ENCODE measurements at regions not wholly inside any gene's neighbourhood (a gene's known extent, or its start where the extent isn't known, plus 50 kb on each side); places are given as distances from the start of the nearest gene placed in this dataset.

GRCh38 chr13:64531400-64531799, 2698.7 kb downstream of the PCDH9 start:
- no peak for TF ChIP-seq EZH2phosphoT487 (conservative IDR thresholded peaks at IDR 0.05; ENCODE audit: low read length)
- TF ChIP-seq CTCF (IDR thresholded peaks at IDR 0.05; ENCODE audit: insufficient read depth, low read length, poor library complexity, severe bottlenecking), result no peak

Data from SU-DHL-6 (cell line).